HG03457 (cell line): ENCODE measurements at regions not wholly inside any gene's neighbourhood (a gene's known extent, or its start where the extent isn't known, plus 50 kb on each side); places are given as distances from the start of the nearest gene placed in this dataset.
"Not testable (repeated sequence)": the region's sequence is repeated elsewhere in the genome, so short reads cannot be mapped to it uniquely, and the experiment has no call there.

Experiments used
- ATAC-seq: cut with Tn5 transposase; IDR thresholded peaks from one replicate; pipeline ENCODE4 v1.9.1; 2021; ENCODE audit warnings: moderate number of reproducible peaks; ENCODE audit not compliant: unreplicated experiment

DNA sequence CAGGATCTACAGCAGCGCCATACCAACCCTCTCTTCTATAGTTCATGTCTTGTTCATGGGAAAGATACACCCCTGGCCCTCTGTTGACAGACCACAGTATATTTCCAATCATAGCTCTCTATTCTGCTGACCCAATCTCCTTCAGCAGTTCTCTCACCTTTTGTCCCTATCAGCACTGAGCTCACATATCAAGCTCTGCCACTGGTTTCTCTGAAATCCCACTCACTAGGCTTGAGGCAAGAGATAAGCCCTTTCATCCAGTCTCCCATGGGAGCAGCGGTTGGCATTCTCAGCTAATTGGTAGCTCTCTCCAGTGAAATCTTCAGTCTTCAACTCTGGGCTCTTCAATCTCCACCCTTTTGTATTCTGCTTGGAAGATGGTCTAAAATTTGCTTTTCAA is 313.4 kb downstream of the GJA1 start:
- ATAC-seq: no peak

DNA sequence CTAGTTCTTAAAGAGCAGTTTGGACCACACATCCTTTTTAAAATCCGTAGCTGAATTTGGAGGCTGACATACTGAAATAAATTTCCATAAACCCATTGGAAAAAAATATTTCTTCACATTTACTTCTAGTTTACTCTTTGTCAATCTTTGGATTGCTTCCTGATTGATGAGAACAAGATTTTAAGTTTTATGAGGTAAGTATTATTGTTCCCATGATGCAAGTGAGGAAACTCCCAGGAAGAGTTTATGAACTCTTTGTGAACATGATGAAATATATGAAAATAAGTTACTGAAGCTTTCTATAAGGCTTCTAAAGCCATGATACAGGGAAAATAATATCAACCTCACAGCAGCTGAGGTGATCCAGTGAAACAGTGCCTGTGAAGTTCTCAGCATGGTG is 320.0 kb downstream of the GJA1 start:
- ATAC-seq: no peak

DNA sequence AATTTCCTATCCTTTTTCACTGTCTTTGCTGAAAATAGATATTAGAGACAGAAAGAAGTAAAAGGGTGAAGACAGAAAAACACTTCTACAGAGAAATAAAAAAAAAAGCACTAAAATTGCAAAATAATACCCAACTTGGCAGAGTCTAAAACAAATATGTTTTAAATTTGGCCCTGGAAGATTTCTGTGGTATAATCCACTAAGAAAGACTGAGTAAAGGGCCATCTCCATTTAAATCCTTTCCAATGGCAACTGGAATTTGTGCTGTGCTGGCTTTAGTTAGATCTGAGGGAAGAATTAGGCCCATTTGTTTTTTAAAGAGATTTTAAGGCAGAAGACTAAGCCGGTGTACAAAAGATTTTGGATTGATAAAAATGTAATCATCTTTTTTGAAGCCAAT is 321.2 kb downstream of the GJA1 start:
- ATAC-seq: no peak

DNA sequence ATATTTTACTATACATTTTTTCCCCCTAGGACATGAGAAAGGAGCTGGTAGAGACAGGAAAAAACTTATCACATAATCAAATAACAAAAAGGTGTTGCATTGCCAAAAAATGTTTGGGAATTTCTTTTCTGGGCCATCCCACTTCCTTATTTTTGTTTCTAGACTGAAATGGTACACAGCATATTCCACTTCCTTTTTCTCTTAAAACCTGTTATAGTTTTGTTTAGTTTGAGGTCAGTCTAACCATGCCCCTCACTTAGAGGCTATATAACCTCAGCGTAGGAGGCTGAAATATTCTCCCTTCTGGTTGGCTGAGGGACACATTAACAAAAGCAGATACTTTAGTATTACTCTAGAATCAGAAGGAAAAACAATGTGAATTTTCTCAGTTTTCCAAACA is 323.9 kb downstream of the GJA1 start:
- peak; percentile 78 for ATAC-seq

- no peak for ATAC-seq
These were observed 324.7 kb downstream of the GJA1 start for GRCh38 chr6:121760191-121760590.

DNA sequence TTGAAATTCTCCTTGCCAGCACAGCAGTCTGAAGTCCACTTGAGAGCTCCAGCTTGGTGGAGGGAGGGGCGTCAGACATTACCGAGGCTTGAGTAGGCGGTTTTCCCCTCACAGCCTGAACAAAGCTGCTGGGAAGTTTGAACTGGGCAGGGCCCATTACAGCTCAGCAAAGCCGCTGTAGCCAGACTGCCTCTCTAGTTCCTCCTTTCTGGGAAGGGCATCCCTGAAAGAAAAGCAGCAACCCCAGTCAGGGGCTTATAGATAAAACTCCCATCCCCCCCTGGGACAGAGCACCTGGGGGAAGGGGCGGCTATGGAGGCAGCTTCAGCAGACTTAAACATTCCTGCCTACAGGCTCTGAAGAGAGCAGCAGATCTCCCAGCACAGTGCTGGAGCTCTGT is 325.3 kb downstream of the GJA1 start:
- no peak for ATAC-seq

DNA sequence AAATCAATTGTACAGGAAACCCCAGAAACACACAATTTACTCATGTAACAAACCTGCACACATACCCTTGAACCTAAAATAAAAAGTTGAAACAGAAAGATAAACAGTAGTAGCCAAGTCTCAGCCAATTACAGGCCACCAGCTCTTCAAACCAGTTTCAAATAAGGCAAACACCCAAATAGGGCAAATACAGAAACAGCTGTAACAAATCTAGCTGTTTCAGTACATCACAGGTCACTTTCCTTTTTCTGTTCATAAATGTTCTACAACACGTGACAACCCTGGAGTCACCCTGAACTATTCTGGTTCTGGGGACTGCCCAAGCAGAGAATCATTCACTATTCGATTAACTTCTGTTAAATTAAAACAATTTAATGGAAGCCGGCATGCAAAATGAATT is 329.0 kb downstream of the GJA1 start:
- peak; percentile 95 for ATAC-seq

- no peak for ATAC-seq
These were observed 329.6 kb downstream of the GJA1 start for GRCh38 chr6:121765060-121765459.

- no peak for ATAC-seq
These were observed 331.8 kb downstream of the GJA1 start for GRCh38 chr6:121767211-121767610.

DNA sequence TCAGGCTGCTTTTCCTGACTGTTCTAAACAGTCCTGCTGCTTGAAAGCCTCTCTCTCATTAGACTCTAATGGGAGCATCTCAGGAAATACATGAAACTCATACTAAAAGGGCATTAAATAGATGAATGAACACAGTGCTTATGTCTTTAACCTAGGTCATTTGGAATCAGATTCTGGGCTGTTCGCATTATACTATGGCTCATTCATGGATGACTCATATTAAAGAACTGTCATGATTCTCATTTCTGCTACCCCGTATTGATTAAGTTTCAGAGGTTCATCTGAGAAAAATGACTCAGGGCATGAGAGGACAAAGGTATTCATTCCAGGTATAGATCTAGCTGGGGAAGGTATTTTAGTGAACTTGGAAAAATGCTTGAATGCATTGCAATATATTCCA is 335.5 kb downstream of the GJA1 start:
- ATAC-seq: peak; percentile 59

GRCh38 chr6:121771937-121772720 is 336.7 kb downstream of the GJA1 start:
- peak; percentile 85 for ATAC-seq

GRCh38 chr6:121776054-121776453 is 340.6 kb downstream of the GJA1 start:
- no peak for ATAC-seq

- ATAC-seq: no peak
These were observed 345.2 kb downstream of the GJA1 start for GRCh38 chr6:121780325-121781321.

DNA sequence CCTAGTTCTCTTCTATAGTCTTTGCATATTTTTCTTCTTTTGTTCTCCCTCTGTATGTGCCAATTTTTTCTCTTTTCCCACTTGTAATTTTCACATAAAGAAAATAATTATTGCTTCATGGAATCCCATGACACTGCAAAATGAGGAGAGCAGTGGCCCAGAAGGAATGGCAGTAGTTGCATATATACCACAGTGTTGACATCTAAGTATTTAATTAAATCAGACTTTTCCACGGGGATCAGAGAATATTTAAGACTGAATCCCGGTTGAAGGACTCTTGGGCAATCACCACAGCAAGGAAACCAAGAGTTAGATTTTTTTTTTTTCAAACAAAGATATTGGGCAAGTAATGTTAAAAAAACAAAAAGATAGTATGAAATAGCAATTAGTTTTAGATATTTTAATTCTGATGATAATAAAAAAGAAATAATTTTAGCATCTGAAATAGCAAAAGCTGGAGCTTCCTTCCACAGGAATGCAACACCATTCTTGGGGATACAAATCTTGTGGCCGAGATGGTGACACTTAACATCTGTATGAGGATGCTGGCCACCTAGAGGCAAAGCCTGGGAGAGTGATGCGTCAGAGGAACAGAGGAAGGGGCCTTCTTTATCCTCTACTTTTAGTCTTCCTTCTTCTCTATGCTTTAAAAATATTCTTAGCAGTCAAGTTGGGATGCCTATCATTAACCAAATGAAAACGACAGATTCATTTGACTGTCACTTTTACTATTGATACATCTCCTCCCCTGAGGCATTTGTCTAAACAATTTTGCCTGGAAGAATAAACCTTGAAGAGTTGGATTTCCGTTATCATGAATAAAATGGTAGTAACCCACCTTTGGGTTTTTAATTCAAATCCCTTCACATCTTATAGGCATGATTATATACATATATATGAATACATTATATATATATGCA is 356.2 kb downstream of the GJA1 start:
- no peak for ATAC-seq

DNA sequence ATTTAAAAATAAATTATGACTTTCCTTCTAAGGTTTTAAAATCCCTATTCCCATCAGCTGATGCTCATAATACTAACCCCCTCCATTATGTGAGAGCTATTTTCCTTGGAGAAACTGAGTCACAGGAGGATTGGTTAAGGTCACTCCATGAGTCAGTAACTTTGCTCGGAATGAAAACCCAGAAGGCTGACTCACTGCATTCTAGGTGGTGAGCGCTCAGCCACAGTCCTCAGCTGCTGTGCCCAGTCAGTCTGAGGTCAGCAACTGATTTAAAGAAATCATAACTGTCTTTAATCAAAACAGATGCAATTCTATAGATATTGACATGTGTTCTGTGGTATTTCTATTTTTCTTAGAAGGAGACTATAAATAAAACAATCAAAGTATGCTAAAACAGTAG is 359.2 kb downstream of the GJA1 start:
- ATAC-seq: no peak

DNA sequence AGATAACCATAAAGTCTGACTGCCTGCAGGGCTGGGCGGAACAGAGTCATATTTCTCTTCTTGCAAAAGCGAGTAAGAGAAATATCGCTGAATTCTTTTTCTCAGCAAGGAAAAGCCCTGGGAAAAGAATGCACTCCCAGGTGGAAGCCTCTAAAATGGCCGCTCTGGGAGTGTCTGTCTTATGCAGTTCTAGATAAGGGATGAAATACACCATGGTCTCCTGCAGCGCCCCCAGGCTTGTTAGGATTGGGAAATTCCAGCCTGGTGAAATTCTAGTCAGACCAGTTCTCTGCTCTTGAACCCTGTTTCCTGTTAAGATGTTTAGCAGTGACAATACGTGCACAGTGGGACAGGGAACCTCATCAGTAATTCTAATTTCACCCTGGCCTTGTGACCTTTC is 362.2 kb downstream of the GJA1 start:
- not testable (repeated sequence) for ATAC-seq

DNA sequence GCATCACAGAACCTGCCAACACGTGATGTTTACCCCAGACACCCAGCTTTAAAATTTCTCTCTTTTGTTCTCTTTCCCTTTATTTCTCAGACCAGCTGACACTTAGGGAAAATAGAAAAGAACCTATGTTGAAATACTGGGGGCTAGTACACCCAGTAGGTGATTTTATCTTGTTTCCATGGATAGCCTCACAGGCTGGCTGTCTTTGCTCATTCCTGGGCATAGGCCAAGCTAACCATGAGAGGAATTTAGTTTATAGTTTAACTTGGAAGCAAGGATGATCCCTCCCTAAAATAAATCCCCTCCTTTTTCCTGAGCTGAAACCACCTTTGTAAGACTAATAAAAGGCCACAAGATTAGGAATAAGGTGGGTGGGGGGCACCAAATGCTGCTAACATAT is 362.7 kb downstream of the GJA1 start:
- not testable (repeated sequence) for ATAC-seq

DNA sequence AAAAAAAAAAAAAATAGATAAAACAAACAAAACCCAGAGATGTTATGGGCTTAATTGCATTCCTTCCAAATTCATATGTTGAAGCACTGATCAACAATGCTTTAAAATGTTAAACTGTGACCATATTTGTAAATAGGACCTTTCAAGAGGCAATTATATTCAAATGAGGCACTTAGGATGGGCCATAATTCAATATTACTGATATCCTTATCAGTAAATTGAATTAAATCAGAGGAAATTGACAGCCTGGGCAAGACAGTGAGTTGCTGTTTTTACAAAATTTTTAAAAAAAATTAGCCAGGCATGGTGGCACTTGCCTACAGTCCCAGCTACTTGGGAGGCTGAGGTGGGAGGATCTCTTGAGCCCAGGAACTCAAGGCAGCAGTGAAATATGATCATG is 364.1 kb downstream of the GJA1 start:
- no peak for ATAC-seq

DNA sequence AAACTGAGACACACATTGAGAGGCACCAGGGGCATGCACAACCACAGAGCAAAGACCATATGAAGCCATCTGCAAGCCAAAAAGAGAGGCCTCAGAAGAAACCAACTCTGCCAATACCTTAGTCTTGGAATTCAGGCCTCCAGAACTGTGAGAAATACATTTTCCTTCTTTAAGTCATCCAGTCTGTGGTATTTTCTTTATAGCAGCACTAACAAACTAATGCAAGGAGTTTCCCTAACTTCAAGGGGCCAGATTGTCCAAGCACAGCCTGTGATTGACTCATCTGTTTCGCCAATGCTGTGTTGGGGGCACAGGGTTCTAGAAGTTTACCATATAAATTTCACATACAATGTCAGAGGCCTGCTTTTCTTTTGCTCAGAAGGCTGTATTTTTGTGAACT is 364.6 kb downstream of the GJA1 start:
- ATAC-seq: no peak

DNA sequence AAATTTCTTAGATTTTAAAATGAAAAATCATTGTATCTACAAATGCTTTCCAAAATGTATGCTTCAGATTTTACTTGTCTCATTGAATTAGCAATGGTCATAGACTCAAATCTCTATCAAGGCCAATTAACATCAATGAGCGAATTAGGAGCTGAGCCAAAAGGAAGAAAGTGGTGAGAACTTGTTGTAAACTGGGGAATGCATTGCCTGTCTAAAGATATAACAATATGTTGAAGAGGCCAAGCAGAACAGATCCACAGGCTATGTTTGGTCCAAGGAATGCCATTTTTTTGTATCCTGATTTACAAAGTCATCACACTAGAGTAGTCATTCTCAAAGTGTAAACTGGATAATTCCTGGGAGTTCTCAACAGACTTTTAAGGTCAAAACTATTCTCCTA is 370.7 kb downstream of the GJA1 start:
- ATAC-seq: no peak

- no peak for ATAC-seq
These were observed 373.8 kb downstream of the GJA1 start for GRCh38 chr6:121809211-121809610.
